Trophoblast cell (in vitro differentiated cells and primary cell): ENCODE measurements at regions not wholly inside any gene's neighbourhood (a gene's known extent, or its start where the extent isn't known, plus 50 kb on each side); places are given as distances from the start of the nearest gene placed in this dataset.
A peak's percentile ranks its signal among the peaks of the same experiment; 100 is the strongest.

Experiments used
- DNase-seq, 2 donors: peaks; one replicate each; pipeline ENCODE4 v3.0.0-alpha.2; 2016
- H2AFZ ChIP-seq: 2 replicates; pipeline ENCODE4 v1.6.1; 2013; ENCODE audit warnings: low read length, moderate library complexity, mild to moderate bottlenecking; ENCODE audit not compliant: insufficient read depth, poor library complexity
- H2AK5ac ChIP-seq: 2 replicates; pipeline ENCODE4 v1.6.1; 2013; ENCODE audit warnings: mild to moderate bottlenecking, low read length
- H2BK120ac ChIP-seq: 2 replicates; pipeline ENCODE4 v1.6.1; 2013; ENCODE audit warnings: low read length, mild to moderate bottlenecking, moderate library complexity; ENCODE audit not compliant: insufficient read depth, poor library complexity
- H2BK12ac ChIP-seq: 2 replicates; pipeline ENCODE4 v1.6.1; 2013; ENCODE audit warnings: mild to moderate bottlenecking, low read length, moderate library complexity
- H2BK5ac ChIP-seq: 2 replicates; pipeline ENCODE4 v1.6.1; 2013; ENCODE audit warnings: low read length, low read depth, moderate library complexity, mild to moderate bottlenecking; ENCODE audit not compliant: poor library complexity
- H3K14ac ChIP-seq: 2 replicates; pipeline ENCODE4 v1.6.1; 2013; ENCODE audit warnings: mild to moderate bottlenecking, low read length
- H3K18ac ChIP-seq: 2 replicates; pipeline ENCODE4 v1.6.1; 2013; ENCODE audit warnings: mild to moderate bottlenecking, low read length
- H3K23ac ChIP-seq: 2 replicates; pipeline ENCODE4 v1.6.1; 2013; ENCODE audit warnings: low read length
- H3K27ac ChIP-seq: 2 replicates; pipeline ENCODE4 v1.5.1; 2013; ENCODE audit warnings: low read depth, mild to moderate bottlenecking, inconsistent platforms, low read length, moderate library complexity
- H3K27me3 ChIP-seq: 2 replicates; pipeline ENCODE4 v1.6.1; 2013; ENCODE audit warnings: inconsistent platforms, mild to moderate bottlenecking, low read length, moderate library complexity; ENCODE audit not compliant: insufficient read depth
- H3K36me3 ChIP-seq, 2 experiments: 1 replicate in 1 of 2; 2 replicates in 1 of 2; pipeline ENCODE4 v1.6.1; 2013; ENCODE audit warnings: low read length in 2 of 2, mild to moderate bottlenecking in 2 of 2, moderate library complexity in 1 of 2; ENCODE audit not compliant: insufficient read depth in 2 of 2, control insufficient read depth in 1 of 2
- H3K4ac ChIP-seq: 2 replicates; pipeline ENCODE4 v1.6.1; 2013; ENCODE audit warnings: low read depth, mild to moderate bottlenecking, low read length, moderate library complexity
- H3K4me1 ChIP-seq, 2 experiments: 1 replicate in 1 of 2; 2 replicates in 1 of 2; pipeline ENCODE4 v1.6.1; 2013; ENCODE audit warnings: low read length in 2 of 2, mild to moderate bottlenecking in 2 of 2, moderate library complexity in 1 of 2; ENCODE audit not compliant: insufficient read depth in 2 of 2, control insufficient read depth in 1 of 2
- H3K4me2 ChIP-seq: 2 replicates; pipeline ENCODE4 v1.6.1; 2013; ENCODE audit warnings: inconsistent platforms, mild to moderate bottlenecking, low read length, moderate library complexity
- H3K4me3 ChIP-seq: 2 replicates; pipeline ENCODE4 v1.5.1; 2013; ENCODE audit warnings: mild to moderate bottlenecking, low read depth, low read length, inconsistent platforms
- H3K79me1 ChIP-seq: one replicate; pipeline ENCODE4 v1.6.1; 2013; ENCODE audit warnings: low read length
- H3K79me2 ChIP-seq: 2 replicates; pipeline ENCODE4 v1.6.1; 2013; ENCODE audit warnings: low read length, mild to moderate bottlenecking; ENCODE audit not compliant: control insufficient read depth, insufficient read depth, poor library complexity
- H3K9ac ChIP-seq: 2 replicates; pipeline ENCODE4 v1.6.1; 2013; ENCODE audit warnings: mild to moderate bottlenecking, low read length
- H3K9me3 ChIP-seq: 2 replicates; pipeline ENCODE4 v1.6.1; 2013; ENCODE audit warnings: low read depth, mild to moderate bottlenecking, control low read depth, inconsistent platforms, low read length; ENCODE audit not compliant: insufficient read depth
- H4K12ac ChIP-seq: 2 replicates; pipeline ENCODE4 v1.6.1; 2013; ENCODE audit warnings: low read depth, mild to moderate bottlenecking, low read length, moderate library complexity
- H4K8ac ChIP-seq: 2 replicates; pipeline ENCODE4 v1.6.1; 2013; ENCODE audit warnings: low read depth, mild to moderate bottlenecking, low read length, moderate library complexity
- H4K91ac ChIP-seq: one replicate; pipeline ENCODE4 v1.6.1; 2013; ENCODE audit warnings: low read depth, mild to moderate bottlenecking, low read length, moderate library complexity
- WGBS: extraction: QIAGEN DNeasy Blood & Tissue Kit; methylation state at CpG from one replicate; pipeline ENCODE4 v1.1.7; 2013; ENCODE audit warnings: missing lambda C conversion rate; ENCODE audit not compliant: insufficient read length, insufficient coverage; ENCODE audit errors: extremely low coverage; 5-methylcytosine and 5-hydroxymethylcytosine counted together

- H2BK120ac ChIP-seq: no peak overlapping the region
- H3K14ac ChIP-seq: no peak overlapping the region
- H4K91ac ChIP-seq: no peak overlapping the region
- H3K4ac ChIP-seq: no peak overlapping the region
- no peak overlapping the region for H3K4me2 ChIP-seq
- H3K9me3 ChIP-seq: no peaks in the 10 kb centered on the region
- no peak overlapping the region for H3K18ac ChIP-seq
- no peak overlapping the region for H2BK12ac ChIP-seq
- no peak overlapping the region for H3K27ac ChIP-seq
- H2AFZ ChIP-seq: no peak overlapping the region
- no peak overlapping the region for H4K8ac ChIP-seq
- peak in 1 of 2 donors; percentile 17 for DNase-seq
- no peak overlapping the region for H2BK5ac ChIP-seq
- H3K79me1 ChIP-seq: no peaks in the 10 kb centered on the region
- H3K4me1 ChIP-seq: no peaks in the 10 kb centered on the region
- no peaks in the 10 kb centered on the region for H3K79me2 ChIP-seq
- H2AK5ac ChIP-seq: no peak overlapping the region
- H4K12ac ChIP-seq: no peak overlapping the region
- H3K9ac ChIP-seq: no peak overlapping the region
- no peaks in the 10 kb centered on the region for H3K36me3 ChIP-seq
- no peak overlapping the region for H3K4me3 ChIP-seq
- no peaks in the 10 kb centered on the region for H3K27me3 ChIP-seq
- H3K23ac ChIP-seq: no peak overlapping the region
- no CpG with 5 or more reads among the region's 1 CpG for WGBS
Observed at GRCh38 chr11:39247570-39248137, 2211.8 kb downstream of the LRRC4C start.

- Histone ChIP-seq H3K27me3 (no peaks in the 10 kb centered on the region), H3K9me3 (no peaks in the 10 kb centered on the region), H2BK5ac (no peak overlapping the region), H4K12ac (no peak overlapping the region), H2BK12ac (no peak overlapping the region), H3K4me1 (no peaks in the 10 kb centered on the region), H2AFZ (no peak overlapping the region), H3K14ac (no peak overlapping the region), H3K4me3 (no peak overlapping the region), H3K4ac (no peak overlapping the region), H3K4me2 (no peak overlapping the region), H3K23ac (no peak overlapping the region), H2BK120ac (no peak overlapping the region), H3K79me2 (no peaks in the 10 kb centered on the region), H4K8ac (no peak overlapping the region), H3K27ac (no peak overlapping the region), H3K9ac (no peak overlapping the region), H3K36me3 (no peaks in the 10 kb centered on the region), H3K79me1 (no peaks in the 10 kb centered on the region), H4K91ac (no peak overlapping the region), H2AK5ac (no peak overlapping the region), H3K18ac (no peak overlapping the region)
- no CpG with 5 or more reads among the region's 3 CpGs for WGBS
- no peak for DNase-seq
Observed at GRCh38 chr11:39239553-39239952, 2219.9 kb downstream of the LRRC4C start.

GRCh38 chr11:39236916-39237315 lies 2222.5 kb downstream of the LRRC4C start:
- Histone ChIP-seq H3K18ac (no peak overlapping the region), H3K9me3 (no peaks in the 10 kb centered on the region), H3K79me2 (no peaks in the 10 kb centered on the region), H4K12ac (no peak overlapping the region), H3K27me3 (no peaks in the 10 kb centered on the region), H3K36me3 (no peaks in the 10 kb centered on the region), H2AK5ac (no peak overlapping the region), H3K23ac (no peak overlapping the region), H3K14ac (no peak overlapping the region), H4K91ac (no peak overlapping the region), H3K4ac (no peak overlapping the region), H3K27ac (no peak overlapping the region), H2AFZ (no peak overlapping the region), H3K79me1 (no peaks in the 10 kb centered on the region), H3K4me3 (no peak overlapping the region), H2BK5ac (no peak overlapping the region), H3K4me2 (no peak overlapping the region), H2BK120ac (no peak overlapping the region), H4K8ac (no peak overlapping the region), H3K9ac (no peak overlapping the region), H2BK12ac (no peak overlapping the region), H3K4me1 (no peaks in the 10 kb centered on the region)
- no peak for DNase-seq
- no CpG with 5 or more reads among the region's 1 CpG for WGBS

GRCh38 chr11:39221550-39222138 lies 2237.8 kb downstream of the LRRC4C start:
- Histone ChIP-seq H3K9ac (no peak overlapping the region), H2AFZ (no peak overlapping the region), H3K36me3 (no peaks in the 10 kb centered on the region), H3K18ac (no peak overlapping the region), H2BK120ac (no peak overlapping the region), H3K4me1 (no peaks in the 10 kb centered on the region), H3K4me3 (no peak overlapping the region), H3K9me3 (no peaks in the 10 kb centered on the region), H3K23ac (no peak overlapping the region), H3K4me2 (no peak overlapping the region), H3K14ac (no peak overlapping the region), H4K12ac (no peak overlapping the region), H4K8ac (no peak overlapping the region), H4K91ac (no peak overlapping the region), H3K27ac (no peak overlapping the region), H3K79me1 (no peaks in the 10 kb centered on the region), H3K4ac (no peak overlapping the region), H3K79me2 (no peaks in the 10 kb centered on the region), H2AK5ac (no peak overlapping the region), H2BK12ac (no peak overlapping the region), H2BK5ac (no peak overlapping the region), H3K27me3 (no peaks in the 10 kb centered on the region)
- DNase-seq: no peak
- WGBS: no CpG with 5 or more reads among the region's 3 CpGs
